Neural cell (in vitro differentiated cells): ENCODE measurements at regions not wholly inside any gene's neighbourhood (a gene's known extent, or its start where the extent isn't known, plus 50 kb on each side); places are given as distances from the start of the nearest gene placed in this dataset.

ENCODE experiments used
- H2AFZ ChIP-seq: fragments of 200-600, 300-800 bp; sonication (generic), shearing (Covaris generic); 2 replicates; pipeline ENCODE4 v1.6.0; 2014; ENCODE audit warnings: low read depth, mild to moderate bottlenecking, antibody characterized with exemption, low read length, moderate library complexity
- H3F3A ChIP-seq: fragments of 200-600 bp; shearing (Covaris generic); 2 replicates; pipeline ENCODE4 v1.6.1; 2016; ENCODE audit warnings: mild to moderate bottlenecking, moderate library complexity, mixed read lengths, antibody characterized with exemption, low read length; ENCODE audit not compliant: insufficient read depth, poor library complexity, severe bottlenecking
- H3K27ac ChIP-seq: fragments of 200-600, 300-800 bp; sonication (generic), shearing (Covaris generic); 2 replicates; pipeline ENCODE4 v1.5.1; 2014; ENCODE audit warnings: mild to moderate bottlenecking, low read length, moderate library complexity
- H3K27me3 ChIP-seq: fragments of 300-800, 200-600 bp; sonication (generic), shearing (Covaris generic); 2 replicates; pipeline ENCODE4 v1.6.0; 2014; ENCODE audit warnings: mild to moderate bottlenecking, low read depth, low read length, moderate library complexity; ENCODE audit not compliant: insufficient read depth
- H3K36me3 ChIP-seq: fragments of 300-800, 200-600 bp; sonication (generic), shearing (Covaris generic); 2 replicates; pipeline ENCODE4 v1.5.1; 2014; ENCODE audit warnings: mild to moderate bottlenecking, antibody characterized with exemption, low read length, moderate library complexity; ENCODE audit not compliant: insufficient read depth
- H3K4me2 ChIP-seq: fragments of 300-800, 200-600 bp; sonication (generic), shearing (Covaris generic); 2 replicates; pipeline ENCODE4 v1.6.0; 2014; ENCODE audit warnings: mild to moderate bottlenecking, low read length
- H3K4me3 ChIP-seq: fragments of 300-800, 200-600 bp; sonication (generic), shearing (Covaris generic); 2 replicates; pipeline ENCODE4 v1.5.1; 2014; ENCODE audit warnings: mild to moderate bottlenecking, low read length, moderate library complexity
- H3K79me2 ChIP-seq: fragments of 200-600 bp; shearing (Covaris generic); replicated peaks from 2 replicates; pipeline ENCODE4 v1.6.0; 2014; ENCODE audit warnings: mild to moderate bottlenecking, low read length, moderate library complexity; ENCODE audit not compliant: insufficient read depth
- H3K9ac ChIP-seq: fragments of 300-800, 200-600 bp; sonication (generic), shearing (Covaris generic); 2 replicates; pipeline ENCODE4 v1.6.1; 2016; ENCODE audit warnings: mild to moderate bottlenecking, low read length, mixed read lengths
- H3K9me2 ChIP-seq: fragments of 200-600 bp; shearing (Covaris generic); 2 replicates; pipeline ENCODE4 v1.6.1; 2016; ENCODE audit warnings: mild to moderate bottlenecking, low read length, mixed read lengths; ENCODE audit not compliant: insufficient read depth
- H3K9me3 ChIP-seq: fragments of 200-600, 300-800 bp; sonication (generic), shearing (Covaris generic); 2 replicates; pipeline ENCODE4 v1.6.1; 2016; ENCODE audit warnings: mild to moderate bottlenecking, mixed run types, low read length, moderate library complexity, mixed read lengths
- H4K20me1 ChIP-seq: fragments of 200-600 bp; shearing (Covaris generic); 2 replicates; pipeline ENCODE4 v1.6.1; 2016; ENCODE audit warnings: mild to moderate bottlenecking, mixed run types; ENCODE audit not compliant: insufficient read depth
- CTCF ChIP-seq: fragments of 450-650 bp; IDR thresholded peaks from 2 replicates; pipeline ENCODE4 v1.5.1; 2014; ENCODE audit warnings: antibody characterized with exemption, mild to moderate bottlenecking, moderate library complexity; ENCODE audit not compliant: poor library complexity, severe bottlenecking
- EP300 ChIP-seq: fragments of 450-650 bp; conservative IDR thresholded peaks from 2 replicates; pipeline ENCODE4 v1.6.1; 2014; ENCODE audit warnings: antibody characterized with exemption, mild to moderate bottlenecking, moderate library complexity; ENCODE audit not compliant: poor library complexity, severe bottlenecking
- EZH2 ChIP-seq: fragments of 200-600, 300-800 bp; shearing (Covaris generic), sonication (generic); IDR thresholded peaks from 2 replicates; pipeline ENCODE4 v1.6.1; 2014; ENCODE audit warnings: antibody characterized with exemption, low read length, borderline replicate concordance, mild to moderate bottlenecking; ENCODE audit not compliant: insufficient read depth, poor library complexity, severe bottlenecking
- MXI1 ChIP-seq: fragments of 450-650 bp; conservative IDR thresholded peaks from 2 replicates; pipeline ENCODE4 v1.6.1; 2014; ENCODE audit warnings: antibody characterized with exemption, mild to moderate bottlenecking; ENCODE audit not compliant: poor library complexity, severe bottlenecking
- POLR2AphosphoS5 ChIP-seq: IDR thresholded peaks from 2 replicates; pipeline ENCODE4 v1.6.1; 2012
- RAD21 ChIP-seq: fragments of 450-650 bp; conservative IDR thresholded peaks from 2 replicates; pipeline ENCODE4 v1.6.1; 2014; ENCODE audit warnings: antibody characterized with exemption, mild to moderate bottlenecking, moderate library complexity
- REST ChIP-seq: IDR thresholded peaks from 2 replicates; pipeline ENCODE4 v1.6.1; 2012; ENCODE audit warnings: borderline replicate concordance
- SMC3 ChIP-seq: fragments of 450-650 bp; conservative IDR thresholded peaks from 2 replicates; pipeline ENCODE4 v1.6.1; 2014; ENCODE audit warnings: antibody characterized with exemption, mild to moderate bottlenecking, moderate library complexity; ENCODE audit not compliant: poor library complexity
- TAF1 ChIP-seq: IDR thresholded peaks from 2 replicates; pipeline ENCODE4 v1.6.1; 2012; ENCODE audit warnings: low read depth

DNA sequence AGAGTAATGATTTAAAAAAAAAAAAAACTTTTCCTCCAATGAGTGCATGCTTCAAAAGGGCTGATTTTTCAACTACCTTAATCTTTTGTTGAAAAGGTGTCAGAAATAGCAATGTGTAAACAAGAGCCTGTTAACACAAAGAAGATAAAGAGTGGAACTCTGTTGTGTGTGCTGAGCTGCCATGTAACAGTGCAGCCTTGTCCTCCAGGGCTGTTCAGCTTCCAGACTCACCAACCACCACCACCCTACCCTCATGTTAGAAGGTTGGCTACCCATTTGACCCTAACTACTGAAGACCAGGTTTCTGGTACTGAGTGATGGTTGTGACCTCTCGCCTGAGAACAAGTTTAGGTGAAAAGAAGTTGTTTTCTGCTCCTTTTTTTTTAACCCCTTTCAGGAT lies 222.8 kb upstream of the TEX13C start:
- H3K4me2 ChIP-seq: no peak overlapping the region
- H3K9me2 ChIP-seq: no peaks in the 10 kb centered on the region
- H3K9ac ChIP-seq: no peak overlapping the region
- no peaks in the 10 kb centered on the region for H3K9me3 ChIP-seq
- H3K4me3 ChIP-seq: no peak overlapping the region
- no peaks in the 10 kb centered on the region for H4K20me1 ChIP-seq
- H3F3A ChIP-seq: no peaks in the 10 kb centered on the region
- H3K79me2 ChIP-seq: no peaks in the 10 kb centered on the region
- no peak overlapping the region for H2AFZ ChIP-seq
- H3K36me3 ChIP-seq: no peaks in the 10 kb centered on the region
- H3K27me3 ChIP-seq: no peaks in the 10 kb centered on the region
- TF ChIP-seq EP300 (no peak), CTCF (no peak), EZH2 (no peak), RAD21 (no peak), POLR2AphosphoS5 (no peak), REST (no peak), SMC3 (no peak), TAF1 (no peak), MXI1 (no peak)
- H3K27ac ChIP-seq: no peak overlapping the region

GRCh38 chrX:125101971-125102755 lies 217.5 kb upstream of the TEX13C start:
- TF ChIP-seq REST (no peak), SMC3 (no peak), EP300 (no peak), CTCF (no peak), MXI1 (no peak), TAF1 (no peak), RAD21 (no peak), POLR2AphosphoS5 (no peak), EZH2 (no peak)
- no peaks in the 10 kb centered on the region for H3F3A ChIP-seq
- no peaks in the 10 kb centered on the region for H3K79me2 ChIP-seq
- H3K9ac ChIP-seq: no peak overlapping the region
- no peak overlapping the region for H2AFZ ChIP-seq
- H3K27ac ChIP-seq: no peak overlapping the region
- H4K20me1 ChIP-seq: no peaks in the 10 kb centered on the region
- no peak overlapping the region for H3K4me2 ChIP-seq
- H3K4me3 ChIP-seq: no peak overlapping the region
- H3K27me3 ChIP-seq: no peaks in the 10 kb centered on the region
- no peaks in the 10 kb centered on the region for H3K9me2 ChIP-seq
- no peaks in the 10 kb centered on the region for H3K36me3 ChIP-seq
- no peaks in the 10 kb centered on the region for H3K9me3 ChIP-seq
